Neural progenitor cell (in vitro differentiated cells): ENCODE measurements at regions not wholly inside any gene's neighbourhood (a gene's known extent, or its start where the extent isn't known, plus 50 kb on each side); places are given as distances from the start of the nearest gene placed in this dataset.

Experiments used
- CTCF ChIP-seq: fragments of 200-600 bp; sonication (generic); IDR thresholded peaks from 2 replicates; pipeline ENCODE4 v1.5.1; 2017; ENCODE audit warnings: antibody characterized with exemption, mild to moderate bottlenecking
- EZH2 ChIP-seq: fragments of 200-600 bp; sonication (generic); IDR thresholded peaks from 2 replicates; pipeline ENCODE4 v1.6.1; 2017; ENCODE audit warnings: antibody characterized with exemption, mild to moderate bottlenecking, moderate library complexity
- EZH2phosphoT487 ChIP-seq: fragments of 200-600 bp; sonication (generic); IDR thresholded peaks from 2 replicates; pipeline ENCODE4 v1.6.1; 2017; ENCODE audit warnings: antibody characterized with exemption

DNA sequence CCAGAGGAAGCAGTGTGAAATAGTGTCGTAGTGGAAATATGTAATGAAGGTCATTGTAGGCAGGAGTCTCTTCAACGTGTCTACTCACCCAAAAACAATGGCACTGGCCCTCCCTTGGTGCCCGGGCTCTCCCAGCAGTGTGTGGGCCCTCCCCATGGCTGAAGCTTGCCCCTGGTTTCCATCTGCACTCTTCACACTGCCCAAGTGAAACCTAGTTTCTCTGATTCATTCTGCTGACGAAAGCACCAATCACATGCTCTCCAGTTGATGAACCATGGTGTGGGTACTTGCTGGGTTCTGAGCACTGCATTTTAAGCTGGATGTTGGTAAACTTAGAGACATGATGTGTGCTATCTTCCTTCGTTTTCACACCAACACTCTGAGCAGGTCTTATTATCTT lies 61.0 kb upstream of the AGBL1 start:
- TF ChIP-seq CTCF (no peak), EZH2phosphoT487 (no peak), EZH2 (no peak)
